NCI-H226 (cell line): ENCODE measurements at regions not wholly inside any gene's neighbourhood (a gene's known extent, or its start where the extent isn't known, plus 50 kb on each side); places are given as distances from the start of the nearest gene placed in this dataset.

ENCODE experiments used
- DNase-seq: peaks from one replicate; pipeline ENCODE4 v3.0.0-alpha.2; 2015

GRCh38 chr10:62633976-62634375, 170.5 kb upstream of the ADO start:
- no peak for DNase-seq

GRCh38 chr10:62634576-62634975, 169.9 kb upstream of the ADO start:
- DNase-seq: no peak

GRCh38 chr10:62635127-62635526, 169.4 kb upstream of the ADO start:
- no peak for DNase-seq

- DNase-seq: no peak
These were observed 167.7 kb upstream of the ADO start for GRCh38 chr10:62636825-62637248.

- DNase-seq: peak; percentile 28
These were observed 167.1 kb upstream of the ADO start for GRCh38 chr10:62637249-62638061.

- DNase-seq: peak; percentile 76
These were observed 166.4 kb upstream of the ADO start for GRCh38 chr10:62638062-62638477.

- DNase-seq: no peak
These were observed 165.4 kb upstream of the ADO start for GRCh38 chr10:62639144-62639543.

- DNase-seq: no peak
These were observed 164.1 kb upstream of the ADO start for GRCh38 chr10:62640411-62640810.

- DNase-seq: no peak
These were observed 160.6 kb upstream of the ADO start for GRCh38 chr10:62643606-62644587.

- no peak for DNase-seq
These were observed 157.0 kb upstream of the ADO start for GRCh38 chr10:62647375-62648092.

- no peak for DNase-seq
These were observed 155.6 kb upstream of the ADO start for GRCh38 chr10:62648921-62649320.

GRCh38 chr10:62650411-62650810, 154.1 kb upstream of the ADO start:
- DNase-seq: no peak

GRCh38 chr10:62651341-62651740, 153.2 kb upstream of the ADO start:
- DNase-seq: no peak

GRCh38 chr10:62652114-62652513, 152.4 kb upstream of the ADO start:
- DNase-seq: no peak

GRCh38 chr10:62652564-62652963, 152.0 kb upstream of the ADO start:
- DNase-seq: no peak

- DNase-seq: no peak
These were observed 151.3 kb upstream of the ADO start for GRCh38 chr10:62653254-62653653.

- DNase-seq: no peak
These were observed 149.6 kb upstream of the ADO start for GRCh38 chr10:62654966-62655336.

- no peak for DNase-seq
These were observed 149.1 kb upstream of the ADO start for GRCh38 chr10:62655337-62655994.

GRCh38 chr10:62657244-62657835, 147.2 kb upstream of the ADO start:
- DNase-seq: no peak

GRCh38 chr10:62658516-62658915, 146.0 kb upstream of the ADO start:
- DNase-seq: no peak

GRCh38 chr10:62661143-62661542, 143.4 kb upstream of the ADO start:
- no peak for DNase-seq

GRCh38 chr10:62662486-62662885, 142.0 kb upstream of the ADO start:
- no peak for DNase-seq
